ENCODE measurements at regions not wholly inside any gene's neighbourhood (a gene's known extent, or its start where the extent isn't known, plus 50 kb on each side); places are given as distances from the start of the nearest gene placed in this dataset.
"Not testable (repeated sequence)": the region's sequence is repeated elsewhere in the genome, so short reads cannot be mapped to it uniquely, and the experiment has no call there.

DNA sequence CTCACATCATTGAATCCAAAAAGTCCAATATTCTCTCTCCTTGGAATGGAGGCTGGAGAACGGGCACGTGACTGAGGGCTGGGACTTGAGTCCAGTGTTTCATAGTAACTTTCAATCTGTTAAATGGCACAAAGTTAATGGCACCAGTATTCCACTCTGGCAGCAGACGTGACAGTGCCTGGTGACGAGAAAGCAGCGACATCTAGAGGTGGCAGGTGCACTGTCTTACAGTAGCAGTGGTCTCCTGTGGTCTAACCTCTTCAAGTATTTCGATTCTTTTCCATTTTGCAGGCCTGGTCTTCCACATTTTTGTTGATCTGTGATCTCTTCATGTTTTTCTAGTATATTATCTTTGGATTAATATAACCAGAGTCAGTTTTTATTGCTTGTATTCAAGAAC is 107.1 kb downstream of the OXSM start:
- no peak for FAIRE-seq

DNA sequence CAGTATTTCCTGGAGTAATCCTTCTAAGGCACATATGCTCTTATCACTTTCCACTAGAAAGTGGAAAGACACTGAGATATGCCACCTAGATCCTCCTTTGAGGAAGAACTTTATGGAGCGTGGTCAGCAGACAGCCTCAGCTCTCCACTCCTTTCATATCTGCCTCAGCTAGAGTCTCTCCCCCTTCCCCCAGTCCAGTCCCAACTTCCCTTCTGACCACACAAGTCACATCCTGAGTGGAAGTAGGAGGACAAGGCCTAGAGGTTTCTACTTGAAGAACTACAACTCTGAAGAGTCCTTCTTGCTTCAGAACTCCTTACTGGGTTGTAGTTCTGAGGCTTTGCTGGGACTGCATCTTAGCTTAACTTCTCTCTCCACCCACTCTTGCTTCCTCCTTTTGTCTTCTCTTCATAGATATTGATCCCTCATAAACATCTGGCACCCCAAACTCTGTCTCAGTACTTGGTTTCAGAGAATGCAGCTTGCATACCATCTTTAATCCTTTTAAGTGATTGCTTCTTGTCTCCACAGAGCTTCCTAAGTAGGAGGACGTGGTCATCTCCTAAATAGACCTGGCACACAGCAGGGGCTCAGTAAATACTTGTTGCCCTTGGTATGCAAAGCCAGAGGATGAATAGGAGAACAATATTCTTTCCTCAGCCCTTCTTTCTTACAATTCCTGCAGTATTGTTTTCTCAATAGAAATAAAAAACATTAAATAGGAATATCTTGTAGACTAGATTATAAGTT is 109.6 kb downstream of the OXSM start:
- FAIRE-seq = no peak

DNA sequence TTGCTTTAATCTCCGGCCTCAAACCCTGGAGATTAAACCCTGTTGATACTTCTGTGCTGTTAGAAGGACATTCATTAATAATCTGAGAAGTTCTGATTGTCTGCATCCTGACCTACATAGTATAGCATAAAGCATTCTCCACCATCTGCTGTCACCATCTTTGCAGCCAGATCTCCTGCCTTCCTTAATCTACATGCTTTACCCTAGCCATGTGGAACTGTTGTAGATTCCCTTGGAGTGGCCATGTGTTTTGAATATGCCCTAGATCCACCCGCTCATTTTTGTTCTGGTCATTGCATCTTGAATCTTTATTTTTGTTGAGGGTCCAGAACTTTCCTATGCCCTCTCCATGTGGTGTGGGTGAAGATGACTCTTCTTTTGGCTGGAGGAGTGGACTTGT is 110.3 kb downstream of the OXSM start:
- no peak for FAIRE-seq

DNA sequence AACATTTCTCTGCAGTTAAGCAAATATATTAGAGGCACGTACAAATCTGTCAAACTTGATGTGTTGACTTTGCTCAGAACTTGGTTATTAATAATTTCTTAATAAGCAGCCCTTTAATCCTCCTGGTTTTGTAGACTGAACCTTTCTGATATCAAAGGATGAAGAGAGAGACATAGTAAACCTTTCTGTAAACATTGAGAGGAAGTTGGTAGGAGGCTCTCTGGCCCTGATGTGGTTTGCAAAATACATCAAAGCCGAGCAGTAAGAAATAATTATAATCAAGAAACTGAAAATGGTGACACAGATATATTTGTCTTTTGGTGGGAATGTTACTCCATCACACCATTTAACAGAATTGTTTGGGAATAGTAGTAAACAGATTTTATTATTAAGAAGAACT is 111.9 kb downstream of the OXSM start:
- no peak for FAIRE-seq

DNA sequence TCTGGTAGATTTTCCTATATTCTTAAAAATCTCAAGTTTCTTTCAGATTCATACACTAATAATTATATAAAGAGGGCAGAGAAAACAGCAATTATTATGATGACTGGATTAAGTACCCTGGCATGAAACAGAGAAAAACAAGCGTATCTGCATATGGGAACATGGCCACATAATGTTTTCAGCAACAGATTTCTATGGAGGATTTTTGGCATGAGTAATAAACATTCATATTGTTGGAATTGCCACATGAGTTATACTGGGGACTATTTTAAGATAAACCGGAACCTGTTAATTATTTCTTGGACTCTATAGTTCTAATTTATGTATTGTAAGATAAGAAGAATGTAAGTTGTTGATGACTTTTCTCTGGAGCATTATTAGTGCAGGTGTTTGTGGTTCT is 112.7 kb downstream of the OXSM start:
- no peak for FAIRE-seq

DNA sequence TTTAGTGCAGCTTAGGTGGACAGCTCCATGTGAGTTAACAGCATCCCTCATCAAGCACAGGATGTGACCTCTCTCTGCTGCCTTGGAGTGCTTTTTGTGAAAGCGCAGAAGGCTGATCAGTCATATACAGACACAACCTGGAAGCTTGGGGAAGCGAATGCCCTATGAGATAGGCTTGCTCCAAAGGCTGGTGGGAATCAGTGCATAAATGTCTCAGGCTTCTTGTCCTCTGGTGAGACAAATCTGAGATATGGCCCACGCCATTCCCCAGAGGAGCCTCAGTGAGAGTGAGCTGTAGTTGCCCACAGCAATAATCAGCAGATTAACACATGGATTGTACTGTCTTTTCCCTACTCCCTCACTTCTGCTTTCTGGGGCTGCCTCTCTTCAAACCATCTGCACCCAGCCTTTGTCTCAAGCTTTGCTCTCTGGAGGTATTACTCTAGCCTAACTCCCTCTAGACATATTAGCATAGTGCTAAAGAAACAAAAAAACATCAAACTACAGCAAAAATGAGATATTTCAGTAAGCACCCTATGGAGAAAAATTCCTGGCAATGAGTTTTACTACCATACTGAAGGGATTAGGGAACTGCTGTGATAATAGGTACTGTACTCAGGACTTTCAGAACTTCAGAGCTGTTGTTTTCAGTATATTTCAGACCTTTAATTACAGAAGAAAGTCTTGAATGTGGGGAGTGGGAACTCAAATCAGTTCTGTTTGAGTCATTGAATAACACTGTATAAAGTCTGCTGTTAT is 113.7 kb downstream of the OXSM start:
- no peak for FAIRE-seq

DNA sequence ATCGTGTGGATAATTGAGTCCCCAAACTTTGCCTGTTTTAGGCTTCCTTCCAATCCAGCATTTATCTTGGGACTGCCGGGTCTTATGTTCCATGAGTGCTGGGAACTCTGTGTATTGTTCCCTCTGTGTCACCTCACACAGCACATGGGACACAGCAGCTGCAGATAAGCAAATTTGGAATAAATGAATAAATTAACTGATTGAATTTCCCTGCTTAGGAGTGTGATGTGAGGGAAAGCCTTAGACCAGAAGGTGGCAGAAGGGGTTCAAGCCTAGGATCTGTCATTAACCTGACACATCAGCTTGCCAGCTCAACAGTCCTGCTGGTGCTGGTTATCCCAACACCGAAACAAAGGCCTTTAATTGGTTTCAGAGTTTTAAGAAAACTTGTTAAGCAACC is 114.3 kb downstream of the OXSM start:
- FAIRE-seq = no peak

DNA sequence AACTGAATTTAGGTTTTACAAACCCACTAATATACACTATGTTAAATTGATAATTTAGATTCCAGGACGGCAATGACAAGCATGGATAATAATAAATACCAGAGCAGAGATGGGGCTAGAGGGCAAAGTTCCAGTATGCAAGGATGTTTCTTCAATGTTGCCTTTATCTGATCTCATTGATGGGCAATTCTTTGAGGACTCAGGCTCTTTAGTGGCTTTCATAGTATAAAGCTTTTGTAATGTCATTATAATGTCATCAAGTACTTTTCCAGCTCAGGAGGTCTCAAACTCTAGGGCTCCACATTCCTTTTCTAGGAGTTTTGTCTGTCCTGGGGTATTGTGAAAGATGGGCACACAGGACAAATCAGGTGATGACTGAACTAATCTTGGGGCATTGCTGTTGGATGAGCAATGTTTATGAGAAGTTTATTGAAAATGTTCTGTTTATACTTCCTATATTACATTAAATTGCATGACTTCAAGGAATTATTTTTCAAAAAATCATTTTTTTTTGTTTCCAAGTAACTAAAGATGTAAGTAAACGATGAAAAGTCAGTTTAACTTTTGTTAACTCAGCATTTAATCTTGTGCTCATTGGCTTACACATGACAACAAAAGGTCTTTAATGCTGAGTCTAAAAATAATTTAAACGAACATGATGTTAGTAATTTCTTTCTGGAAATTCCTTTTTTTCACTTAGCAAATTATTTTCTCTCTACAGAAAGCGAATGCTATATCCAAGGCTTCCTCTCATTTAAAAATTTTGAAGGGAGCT is 116.4 kb downstream of the OXSM start:
- FAIRE-seq = no peak

DNA sequence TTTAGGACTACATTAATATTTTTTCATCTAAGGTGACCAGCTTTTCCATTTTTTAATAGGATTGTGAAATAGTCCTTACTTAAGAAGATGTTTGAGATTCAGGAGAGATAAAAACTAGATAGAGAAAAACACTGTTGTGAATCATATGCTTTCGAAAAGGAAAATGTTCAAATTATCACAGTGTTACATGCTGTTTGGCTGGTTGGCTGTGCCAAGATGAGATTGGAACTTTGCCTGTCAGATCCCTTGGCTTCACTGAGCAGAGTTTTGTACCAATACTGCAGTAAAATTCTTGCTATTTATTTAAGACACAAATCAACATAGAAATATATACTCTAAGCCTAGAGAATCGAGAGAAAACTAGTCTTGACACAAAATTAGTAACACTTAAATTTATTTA is 117.2 kb downstream of the OXSM start:
- no peak for FAIRE-seq

DNA sequence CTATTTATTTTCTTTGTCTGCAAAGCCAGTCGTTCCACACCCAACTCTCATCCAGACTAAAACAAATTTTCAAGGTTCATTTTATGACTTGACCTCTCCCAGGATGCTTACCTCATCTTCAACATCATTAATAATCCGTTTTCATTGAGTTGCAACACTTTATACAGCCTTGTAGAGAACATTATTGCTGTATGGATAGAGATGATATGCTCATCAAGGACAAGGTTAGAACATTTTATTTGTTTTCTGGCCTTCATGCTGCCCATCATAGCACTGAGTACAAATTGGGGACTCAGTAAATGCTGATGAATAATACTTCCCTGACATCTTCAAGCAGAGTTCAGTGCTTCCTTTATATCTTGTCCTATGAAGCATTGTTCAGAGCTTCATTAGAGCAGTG is 120.2 kb downstream of the OXSM start:
- FAIRE-seq = no peak

DNA sequence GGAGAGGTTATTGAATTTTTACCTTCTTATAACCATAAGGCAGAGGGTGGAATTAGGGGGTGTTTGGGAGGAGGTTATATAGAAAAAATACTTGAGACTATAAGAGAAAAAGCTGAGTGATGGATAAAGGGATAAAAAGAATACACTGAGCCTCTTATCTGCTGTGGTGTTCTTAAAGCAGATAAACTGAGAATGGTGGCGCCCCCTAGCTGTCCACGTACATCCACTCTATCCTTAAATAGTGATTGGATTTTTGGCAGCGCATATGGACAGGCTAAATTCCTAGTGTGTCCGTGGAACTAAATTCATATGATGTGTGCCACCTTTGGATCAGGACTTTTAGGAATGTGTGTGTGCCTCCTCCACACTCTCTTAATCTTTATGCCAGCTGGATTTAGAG is 121.1 kb downstream of the OXSM start:
- FAIRE-seq = no peak

DNA sequence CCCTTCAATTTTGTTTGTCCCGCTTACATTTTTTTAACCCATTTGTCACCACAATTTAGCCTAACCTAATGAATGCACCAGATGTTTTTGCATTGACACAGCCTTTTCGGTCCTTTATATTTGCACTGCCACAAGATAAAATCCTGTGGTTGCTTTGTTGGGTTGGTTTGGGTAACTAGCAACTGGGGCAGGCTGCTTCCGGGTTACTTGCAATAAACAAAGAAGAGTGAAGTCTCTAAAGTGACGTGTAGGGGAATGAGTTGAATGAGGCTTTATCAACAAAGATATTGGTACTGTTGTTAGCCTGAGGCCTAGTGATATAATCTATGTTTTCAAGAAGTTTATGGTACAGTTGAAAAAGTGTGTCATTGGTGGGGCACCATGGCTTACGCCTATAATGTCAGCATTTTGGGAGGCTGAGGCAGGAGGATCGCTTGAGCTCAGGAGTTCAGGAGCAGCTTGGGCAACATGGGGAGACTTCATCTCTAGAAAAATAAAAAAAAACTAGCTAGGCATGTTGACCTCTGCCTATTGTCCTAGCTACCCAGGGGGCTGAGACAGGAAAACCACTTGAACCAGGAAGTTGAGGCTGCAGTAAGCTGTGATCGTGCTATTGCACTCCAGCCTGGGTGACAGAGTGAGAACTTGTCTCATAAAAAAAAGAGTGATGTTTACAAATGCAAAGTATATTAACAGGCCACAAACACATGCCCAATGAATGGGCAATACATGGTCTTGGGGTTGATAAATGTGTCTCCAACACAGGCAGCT is 121.8 kb downstream of the OXSM start:
- FAIRE-seq = no peak

DNA sequence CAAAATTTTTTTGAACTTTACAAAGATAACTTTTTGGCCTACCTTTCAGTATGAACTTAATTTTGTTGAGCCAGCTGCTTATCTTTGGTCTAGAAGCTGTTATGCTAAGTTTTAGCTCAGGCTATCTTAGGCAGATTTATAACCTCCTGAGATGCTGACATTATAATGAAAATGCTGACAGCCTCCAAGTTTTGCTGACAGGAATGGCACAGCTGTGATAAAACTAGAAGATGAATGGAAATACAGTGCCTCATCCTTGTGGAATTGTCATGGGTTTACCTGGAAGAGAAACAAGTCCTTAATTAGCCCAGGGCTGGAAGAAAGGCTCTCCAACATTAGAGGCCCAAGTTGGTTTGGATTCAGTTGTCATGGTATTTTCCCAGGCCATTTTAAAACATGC is 123.3 kb downstream of the OXSM start:
- no peak for FAIRE-seq

DNA sequence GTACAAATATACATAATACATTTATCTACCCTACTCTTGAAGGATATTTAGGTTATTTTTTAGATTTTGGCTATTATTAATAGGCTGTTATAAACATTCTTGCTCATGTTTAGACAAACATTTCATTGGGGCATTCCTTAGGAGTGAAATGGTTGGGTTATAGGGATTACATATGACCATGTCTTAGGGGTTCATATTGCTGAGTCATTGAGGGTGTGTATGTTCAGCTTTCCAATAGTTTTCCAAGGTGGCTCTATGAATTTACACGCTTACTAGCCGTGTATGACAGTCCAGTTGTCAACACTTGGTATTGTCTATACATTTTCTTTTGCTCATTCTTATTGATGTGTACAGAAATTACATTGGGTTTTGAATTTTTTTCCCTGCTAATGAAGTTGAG is 125.8 kb downstream of the OXSM start:
- FAIRE-seq = no peak

DNA sequence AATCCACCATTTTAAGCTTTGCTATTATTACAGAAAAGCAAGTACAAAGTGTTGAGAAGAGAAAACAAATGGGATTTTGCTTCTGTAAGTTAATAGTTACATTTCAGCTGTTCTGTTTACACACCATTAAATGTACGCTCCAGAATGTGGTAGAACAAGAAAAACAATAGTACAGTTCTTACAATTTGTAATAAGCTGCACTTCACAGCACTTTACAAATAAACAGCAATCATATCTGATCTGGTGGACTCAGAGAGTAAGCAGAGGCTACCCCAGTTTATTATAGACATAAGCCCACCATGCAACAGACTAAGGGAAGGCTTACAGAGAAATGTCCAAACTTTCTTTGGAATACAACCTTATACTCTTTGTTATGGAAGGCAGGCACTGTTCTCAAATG is 126.4 kb downstream of the OXSM start:
- FAIRE-seq = no peak

DNA sequence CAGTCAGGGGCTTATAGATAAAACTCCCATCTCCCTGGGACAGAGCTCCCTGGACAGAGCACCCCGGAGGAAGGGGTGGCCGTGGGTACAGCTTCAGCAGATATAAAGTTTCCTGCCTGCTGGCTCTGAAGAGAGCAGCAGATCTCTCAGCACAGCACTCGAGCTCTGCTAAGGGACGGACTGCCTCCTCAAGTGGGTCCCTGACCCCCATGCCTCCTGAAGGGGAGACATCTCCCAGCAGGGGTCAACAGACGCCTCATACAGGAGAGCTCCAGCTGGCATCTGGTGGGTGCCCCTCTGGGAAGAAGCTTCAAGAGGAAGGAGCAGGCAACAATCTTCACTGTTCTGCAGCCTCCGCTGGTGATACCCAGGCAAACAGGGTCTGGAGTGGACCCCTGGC is 142.1 kb downstream of the OXSM start:
- not testable (repeated sequence) for FAIRE-seq

DNA sequence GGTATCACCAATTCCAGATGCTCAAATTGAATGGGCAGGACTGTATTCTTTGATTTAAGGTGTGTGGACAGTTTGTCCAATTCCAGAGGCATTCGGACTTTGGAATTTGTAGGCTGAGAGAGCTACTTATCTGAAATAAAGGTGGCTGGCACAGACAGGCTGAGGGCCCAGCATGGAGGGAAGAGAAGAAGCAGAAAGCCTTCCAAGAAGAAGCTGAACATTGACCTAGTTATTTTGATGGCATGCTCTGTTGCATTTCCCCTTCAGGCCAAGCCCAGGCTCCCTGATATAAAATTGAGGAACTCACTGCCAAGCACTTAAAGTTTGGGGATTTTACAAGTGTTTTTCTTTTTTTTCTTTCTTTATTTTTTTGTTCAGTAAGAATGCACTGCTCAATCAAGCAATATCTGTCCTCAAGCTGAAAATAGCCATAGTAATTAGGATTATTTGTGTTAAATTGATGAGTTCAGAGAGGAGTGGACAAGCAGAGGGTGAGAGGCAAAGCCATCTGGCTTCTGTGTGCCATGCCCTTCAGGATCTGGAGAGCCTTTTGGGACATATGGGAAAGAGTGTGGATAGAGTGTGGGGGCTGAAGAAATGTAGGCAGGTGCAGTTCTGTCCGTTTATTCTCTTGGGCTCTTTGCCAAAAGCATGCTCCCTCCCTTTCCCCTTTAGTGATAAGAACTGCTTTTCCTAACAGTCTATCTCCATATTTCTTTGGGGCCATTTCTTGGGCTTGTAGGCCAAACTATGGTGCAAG is 148.9 kb downstream of the OXSM start:
- no peak for FAIRE-seq

DNA sequence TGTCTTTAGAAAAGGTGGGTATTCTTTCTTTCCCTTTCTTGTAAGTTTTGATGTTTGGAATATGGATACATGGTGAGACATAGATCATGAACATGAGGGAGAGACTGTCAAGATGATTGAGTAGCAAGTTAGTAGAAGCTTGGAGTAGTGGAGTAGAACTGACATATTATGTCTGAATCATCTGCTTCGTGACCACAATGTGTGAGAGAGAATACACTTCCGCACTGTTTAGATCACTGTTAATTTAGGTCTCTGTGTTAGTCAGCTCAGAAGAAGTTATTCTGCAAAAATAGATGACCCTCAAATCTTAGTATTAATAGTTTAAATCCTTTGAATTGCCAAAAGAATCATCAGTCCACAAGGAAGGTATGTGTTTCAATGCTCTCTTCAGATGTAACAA is 151.0 kb downstream of the OXSM start:
- no peak for FAIRE-seq

DNA sequence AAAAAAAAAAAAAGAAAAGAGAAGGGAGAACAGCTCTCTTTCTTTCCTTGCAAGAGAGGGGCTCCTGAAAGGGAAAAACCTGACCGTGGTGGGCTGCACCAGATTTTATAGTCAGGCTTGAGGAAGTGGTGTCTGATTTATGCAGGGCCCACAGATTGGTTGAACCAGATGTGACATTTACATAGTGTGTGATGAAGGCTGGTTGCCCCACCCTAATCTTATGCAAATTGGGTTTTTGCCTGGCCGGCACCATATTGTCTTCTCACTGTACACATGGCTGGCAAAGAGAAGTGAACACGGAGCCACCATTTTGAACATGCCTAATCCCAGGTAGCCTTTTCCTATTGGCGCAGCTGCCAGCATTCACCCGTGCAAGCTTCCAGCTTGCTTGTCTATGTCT is 154.4 kb downstream of the OXSM start:
- FAIRE-seq = no peak

DNA sequence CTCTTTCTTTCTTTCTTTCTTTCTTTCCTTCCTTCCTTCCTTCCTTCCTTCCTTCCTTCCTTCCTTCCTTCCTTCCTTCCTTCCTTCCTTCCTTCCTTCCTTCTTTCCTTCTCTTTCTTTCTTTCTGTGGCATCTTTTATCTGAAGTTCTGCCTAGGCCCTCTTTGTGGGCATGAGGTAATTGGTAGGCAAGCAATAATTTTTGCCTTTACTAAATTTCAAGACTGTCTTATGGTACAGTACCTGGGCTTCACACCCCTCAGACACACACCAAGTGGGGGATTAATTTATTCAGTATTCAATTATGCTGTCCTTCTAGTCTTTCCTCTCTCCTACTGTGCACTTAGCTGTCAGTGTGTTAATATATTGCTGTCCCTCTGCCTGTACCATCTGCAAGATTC is 155.5 kb downstream of the OXSM start:
- no peak for FAIRE-seq

DNA sequence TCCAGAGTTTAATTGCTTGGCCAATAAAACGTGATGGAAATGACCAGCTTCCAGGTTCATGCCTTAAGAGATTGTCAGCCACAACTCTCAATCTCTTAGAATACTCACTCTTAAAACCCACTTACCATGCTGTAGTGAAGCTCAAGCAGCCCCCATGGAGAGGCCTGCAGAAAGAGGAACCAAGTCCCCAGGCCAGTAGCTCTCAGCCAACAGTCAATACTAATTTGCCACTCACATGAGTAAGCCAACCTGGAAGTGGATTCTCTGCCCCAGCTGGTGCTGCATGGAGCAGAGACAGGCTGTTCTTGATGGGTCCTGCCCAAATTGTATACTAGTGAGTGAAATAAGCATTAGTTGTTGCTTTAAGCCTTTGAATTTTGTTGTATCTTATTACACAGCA is 155.9 kb downstream of the OXSM start:
- no peak for FAIRE-seq

DNA sequence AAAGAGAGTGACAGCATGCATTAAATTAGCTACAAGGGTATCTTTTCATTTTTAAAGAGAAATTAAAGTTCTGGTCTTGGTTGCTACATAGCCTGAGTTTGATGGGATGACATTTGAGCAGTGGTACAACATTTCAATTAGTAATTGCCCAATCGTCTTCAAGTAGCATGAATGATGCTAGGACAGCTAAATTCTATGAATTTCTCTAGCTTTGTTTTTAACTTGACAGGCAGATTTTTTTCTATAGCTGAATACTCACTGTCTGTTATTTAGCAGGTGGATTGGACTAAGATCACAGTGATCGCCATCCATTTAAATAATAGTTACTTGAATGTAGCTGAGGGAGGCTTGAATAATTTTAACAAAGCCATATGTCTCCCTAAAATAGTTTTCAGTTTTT is 162.2 kb downstream of the OXSM start:
- no peak for FAIRE-seq

Measured in A204.1 (cell line).